OCI-LY7 (cell line): ENCODE measurements at regions not wholly inside any gene's neighbourhood (a gene's known extent, or its start where the extent isn't known, plus 50 kb on each side); places are given as distances from the start of the nearest gene placed in this dataset.

Experiments
- CTCF ChIP-seq: fragments of 200-600 bp; sonication (generic); conservative IDR thresholded peaks from 2 replicates; pipeline ENCODE4 v1.5.1; 2014; ENCODE audit warnings: mild to moderate bottlenecking, antibody characterized with exemption, low read length, moderate library complexity, mixed read lengths
- EZH2phosphoT487 ChIP-seq: fragments of 200-600 bp; sonication (generic); IDR thresholded peaks from 2 replicates; pipeline ENCODE4 v1.6.1; 2018; ENCODE audit warnings: low read depth, borderline replicate concordance, mild to moderate bottlenecking, mixed run types, antibody characterized with exemption, low read length, moderate library complexity, mixed read lengths

- no peak for TF ChIP-seq CTCF
- TF ChIP-seq EZH2phosphoT487 = no peak
Measured at GRCh38 chr21:27761623-27762022, 794.7 kb upstream of the ADAMTS5 start.
